Mesodermal cell (in vitro differentiated cells): ENCODE measurements at regions not wholly inside any gene's neighbourhood (a gene's known extent, or its start where the extent isn't known, plus 50 kb on each side); places are given as distances from the start of the nearest gene placed in this dataset.

Experiments used
- H3K27ac ChIP-seq: 2 replicates; pipeline ENCODE4 v1.7.0; 2013; ENCODE audit warnings: mild to moderate bottlenecking, low read depth, low read length, moderate library complexity; ENCODE audit not compliant: severe bottlenecking
- H3K36me3 ChIP-seq: 2 replicates; pipeline ENCODE4 v1.7.1; 2013; ENCODE audit warnings: mild to moderate bottlenecking, low read length, moderate library complexity; ENCODE audit not compliant: control insufficient read depth, insufficient read depth
- H3K4me1 ChIP-seq: one replicate; pipeline ENCODE4 v1.7.1; 2013; ENCODE audit warnings: mild to moderate bottlenecking, low read length; ENCODE audit not compliant: insufficient read depth, control insufficient read depth, poor library complexity, severe bottlenecking
- H3K4me3 ChIP-seq: 2 replicates; pipeline ENCODE4 v1.7.0; 2013; ENCODE audit warnings: low read length, control low read depth, mild to moderate bottlenecking; ENCODE audit not compliant: insufficient read depth, poor library complexity, severe bottlenecking; ENCODE audit errors: extremely low read depth
- H3K9me3 ChIP-seq: 2 replicates; pipeline ENCODE4 v1.7.1; 2013; ENCODE audit warnings: mild to moderate bottlenecking, low read length, moderate library complexity; ENCODE audit not compliant: control insufficient read depth
- WGBS, 2 experiments: methylation state at CpG; one replicate each; pipeline ENCODE4 v1.1.5; 2013; ENCODE audit warnings: missing lambda C conversion rate in 2 of 2; ENCODE audit not compliant: insufficient coverage in 2 of 2; 5-methylcytosine and 5-hydroxymethylcytosine counted together

- no peak overlapping the region for H3K4me3 ChIP-seq
- peak overlapping the region; percentile 96 for H3K27ac ChIP-seq
- H3K4me1 ChIP-seq, result peaks cover 28% of the 10 kb centered on the region
- WGBS, 2 experiments, result 42 to 45% methylated on average over 1 of the region's 1 CpG
- no peaks in the 10 kb centered on the region for H3K9me3 ChIP-seq
- H3K36me3 ChIP-seq, result no peaks in the 10 kb centered on the region
Measured at GRCh38 chr4:125736057-125736456, 421.3 kb downstream of the FAT4 start.

- WGBS, 2 experiments, result 64 to 68% methylated on average over 2 of the region's 2 CpGs
- Histone ChIP-seq H3K4me1 (peaks cover 23% of the 10 kb centered on the region), H3K27ac (peak overlapping the region; percentile 87), H3K9me3 (peaks cover 6% of the 10 kb centered on the region), H3K36me3 (no peaks in the 10 kb centered on the region), H3K4me3 (no peak overlapping the region)
Measured at GRCh38 chr4:125739760-125740159, 425.0 kb downstream of the FAT4 start.

- Histone ChIP-seq H3K9me3 (peaks cover 10% of the 10 kb centered on the region), H3K4me3 (no peak overlapping the region), H3K27ac (no peak overlapping the region), H3K4me1 (peaks cover 13% of the 10 kb centered on the region), H3K36me3 (no peaks in the 10 kb centered on the region)
- WGBS, 2 experiments, result 60 to 90% methylated on average over 1 to 4 of the region's 8 CpGs
Measured at GRCh38 chr4:125741825-125742452, 427.2 kb downstream of the FAT4 start.

GRCh38 chr4:125744891-125745364 is 430.2 kb downstream of the FAT4 start:
- 92 to 96% methylated on average over 19 to 20 of the region's 23 CpGs for WGBS, 2 experiments
- H3K4me3 ChIP-seq, result no peak overlapping the region
- H3K9me3 ChIP-seq, result peaks cover 10% of the 10 kb centered on the region
- no peak overlapping the region for H3K27ac ChIP-seq
- H3K36me3 ChIP-seq, result no peaks in the 10 kb centered on the region
- peaks cover 7% of the 10 kb centered on the region for H3K4me1 ChIP-seq

- H3K4me1 ChIP-seq, result no peaks in the 10 kb centered on the region
- no peak overlapping the region for H3K4me3 ChIP-seq
- H3K36me3 ChIP-seq, result no peaks in the 10 kb centered on the region
- H3K27ac ChIP-seq, result no peak overlapping the region
- peaks cover 9% of the 10 kb centered on the region for H3K9me3 ChIP-seq
Measured at GRCh38 chr4:125749354-125749753, 434.6 kb downstream of the FAT4 start.

- H3K9me3 ChIP-seq, result peaks cover 4% of the 10 kb centered on the region
- no peaks in the 10 kb centered on the region for H3K36me3 ChIP-seq
- WGBS, 2 experiments, result no CpG with 5 or more reads among the region's 1 CpG
- H3K4me1 ChIP-seq, result no peaks in the 10 kb centered on the region
- H3K4me3 ChIP-seq, result no peak overlapping the region
- H3K27ac ChIP-seq, result no peak overlapping the region
Measured at GRCh38 chr4:125750399-125750798, 435.6 kb downstream of the FAT4 start.

GRCh38 chr4:125750828-125751466 is 436.2 kb downstream of the FAT4 start:
- H3K36me3 ChIP-seq, result no peaks in the 10 kb centered on the region
- no peaks in the 10 kb centered on the region for H3K9me3 ChIP-seq
- WGBS, 2 experiments, result 51 to 54% methylated on average over 6 of the region's 6 CpGs
- H3K4me1 ChIP-seq, result no peaks in the 10 kb centered on the region
- H3K4me3 ChIP-seq, result no peak overlapping the region
- no peak overlapping the region for H3K27ac ChIP-seq

GRCh38 chr4:125758438-125758837 is 443.7 kb downstream of the FAT4 start:
- Histone ChIP-seq H3K36me3 (no peaks in the 10 kb centered on the region), H3K4me1 (no peaks in the 10 kb centered on the region), H3K9me3 (no peaks in the 10 kb centered on the region), H3K4me3 (no peak overlapping the region), H3K27ac (no peak overlapping the region)
- WGBS, 2 experiments, result no CpG with 5 or more reads among the region's 1 CpG

- no CpG with 5 or more reads among the region's 2 CpGs for WGBS, 2 experiments
Measured at GRCh38 chr4:125760201-125760819, 445.6 kb downstream of the FAT4 start.

GRCh38 chr4:125760956-125761355 is 446.2 kb downstream of the FAT4 start:
- no peaks in the 10 kb centered on the region for H3K9me3 ChIP-seq
- H3K4me3 ChIP-seq, result no peak overlapping the region
- H3K27ac ChIP-seq, result no peak overlapping the region
- H3K4me1 ChIP-seq, result no peaks in the 10 kb centered on the region
- 80% methylated on average over 1 of the region's 3 CpGs; no CpG with 5 or more reads in 1 of the 2 experiments for WGBS, 2 experiments
- no peaks in the 10 kb centered on the region for H3K36me3 ChIP-seq

More at GRCh38 chr4:125760201-125760819, 445.6 kb downstream of the FAT4 start:
- Histone ChIP-seq H3K4me3 (no peak overlapping the region), H3K4me1 (no peaks in the 10 kb centered on the region), H3K36me3 (no peaks in the 10 kb centered on the region), H3K27ac (no peak overlapping the region), H3K9me3 (no peaks in the 10 kb centered on the region)

- no peak overlapping the region for H3K27ac ChIP-seq
- H3K4me1 ChIP-seq, result no peaks in the 10 kb centered on the region
- no peak overlapping the region for H3K4me3 ChIP-seq
- WGBS, 2 experiments, result 42 to 59% methylated on average over 3 of the region's 3 CpGs
- H3K36me3 ChIP-seq, result no peaks in the 10 kb centered on the region
- no peaks in the 10 kb centered on the region for H3K9me3 ChIP-seq
Measured at GRCh38 chr4:125762537-125762936, 447.8 kb downstream of the FAT4 start.
